KG1 (cell line): ENCODE measurements at regions not wholly inside any gene's neighbourhood (a gene's known extent, or its start where the extent isn't known, plus 50 kb on each side); places are given as distances from the start of the nearest gene placed in this dataset.

Experiments used
- DNase-seq: peaks from one replicate; lab custom pipeline; 2025; lab: John Stamatoyannopoulos, UW

DNA sequence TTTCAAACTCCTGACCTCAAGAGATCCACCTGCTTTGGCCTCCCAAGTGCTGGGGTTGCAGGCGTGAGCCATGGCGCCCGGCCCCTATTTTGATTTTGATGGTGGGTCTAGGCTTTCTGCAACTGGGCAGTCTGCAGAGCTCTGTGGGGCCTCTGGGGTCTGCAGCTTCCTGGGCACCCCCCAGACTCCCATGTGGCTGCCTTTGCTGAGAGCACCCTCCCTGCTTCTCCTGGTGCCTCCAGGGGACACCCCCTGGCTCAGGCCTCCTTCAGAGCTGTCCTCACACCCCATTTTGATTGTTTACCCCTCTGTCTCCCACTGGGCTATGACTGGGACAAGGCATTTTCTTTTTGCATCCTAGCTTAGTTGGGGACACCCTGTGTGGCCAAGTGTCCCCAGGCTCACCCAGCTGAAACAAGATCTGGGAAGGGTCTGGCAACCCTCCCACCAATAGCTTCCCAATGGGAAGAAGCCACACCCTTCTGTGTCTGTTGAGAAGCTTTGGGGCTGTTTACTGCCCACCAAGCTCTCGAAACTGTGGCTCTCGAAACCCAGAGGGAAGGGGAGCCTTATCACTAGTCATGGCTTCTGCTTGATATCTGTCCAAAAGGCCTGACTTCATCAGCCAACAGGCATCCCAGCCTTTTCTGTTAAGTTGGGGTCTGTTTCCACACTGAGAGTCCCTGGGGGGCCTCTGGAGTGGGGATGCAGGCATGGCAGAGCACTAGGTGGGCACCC, 204.4 kb upstream of the IER5L start:
- no peak for DNase-seq

DNA sequence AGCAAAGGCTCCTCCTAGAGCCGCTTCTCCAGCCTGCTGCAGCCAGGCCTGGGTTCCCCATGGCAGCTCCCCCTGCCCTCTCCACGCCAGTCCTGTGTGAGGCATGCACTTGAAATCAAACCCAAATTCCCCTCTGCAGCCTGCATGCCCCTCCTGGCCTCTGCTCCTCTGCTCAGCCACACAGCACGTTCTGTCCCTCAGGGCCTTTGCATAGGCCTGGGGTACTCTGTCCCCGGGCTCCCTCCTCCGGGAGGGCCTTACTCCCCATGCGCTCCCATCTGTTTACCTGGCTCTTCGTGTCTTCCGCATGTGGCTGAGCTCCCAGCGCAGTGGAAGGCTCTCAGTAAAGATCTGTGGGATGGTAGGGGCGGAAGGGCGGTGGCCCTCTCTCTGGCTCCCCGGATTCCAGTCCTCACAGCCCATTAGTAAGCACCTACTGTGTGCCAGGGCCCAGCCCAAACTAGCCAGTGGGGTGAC, 203.5 kb upstream of the IER5L start:
- DNase-seq = no peak

DNA sequence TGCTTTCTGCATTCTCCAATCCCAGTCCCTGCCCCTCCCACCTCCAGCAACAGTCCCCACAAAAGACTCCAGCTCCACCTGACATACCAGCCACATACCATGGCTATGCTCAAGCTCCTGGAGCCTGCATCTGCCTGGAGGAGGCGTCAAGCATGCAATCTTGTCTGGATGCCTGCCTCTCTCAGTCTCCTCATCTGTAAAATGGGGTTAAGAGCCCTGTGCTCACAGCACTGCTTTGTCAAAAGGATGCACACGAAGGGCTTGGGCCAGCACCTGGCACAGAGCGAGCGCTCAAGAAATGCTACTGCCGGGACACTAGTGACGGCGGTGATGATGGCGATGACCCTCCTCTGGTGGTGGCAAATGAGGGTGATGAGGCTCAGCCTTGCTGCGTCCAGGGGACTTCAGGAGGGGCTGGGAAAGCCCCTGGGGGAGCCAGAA, 202.9 kb upstream of the IER5L start:
- DNase-seq = no peak

DNA sequence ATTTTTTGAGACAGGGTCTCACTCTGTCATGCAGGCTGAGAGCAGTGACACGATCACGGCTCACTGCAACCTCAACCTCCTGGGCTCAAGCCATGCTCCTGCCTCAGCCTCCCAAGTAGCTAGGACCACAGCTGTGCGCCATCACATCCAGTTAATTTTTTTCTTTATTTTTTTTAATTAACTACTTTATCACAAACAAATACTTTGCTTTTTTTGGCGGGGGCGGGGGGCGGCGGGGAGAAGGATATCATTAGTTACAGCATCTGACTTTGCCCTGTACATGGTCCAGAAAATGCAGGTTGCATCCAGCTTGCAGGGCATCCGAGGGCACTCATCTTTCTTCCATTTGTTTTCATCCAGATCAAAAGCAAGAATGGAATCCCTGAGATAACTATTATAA, 201.8 kb upstream of the IER5L start:
- no peak for DNase-seq

DNA sequence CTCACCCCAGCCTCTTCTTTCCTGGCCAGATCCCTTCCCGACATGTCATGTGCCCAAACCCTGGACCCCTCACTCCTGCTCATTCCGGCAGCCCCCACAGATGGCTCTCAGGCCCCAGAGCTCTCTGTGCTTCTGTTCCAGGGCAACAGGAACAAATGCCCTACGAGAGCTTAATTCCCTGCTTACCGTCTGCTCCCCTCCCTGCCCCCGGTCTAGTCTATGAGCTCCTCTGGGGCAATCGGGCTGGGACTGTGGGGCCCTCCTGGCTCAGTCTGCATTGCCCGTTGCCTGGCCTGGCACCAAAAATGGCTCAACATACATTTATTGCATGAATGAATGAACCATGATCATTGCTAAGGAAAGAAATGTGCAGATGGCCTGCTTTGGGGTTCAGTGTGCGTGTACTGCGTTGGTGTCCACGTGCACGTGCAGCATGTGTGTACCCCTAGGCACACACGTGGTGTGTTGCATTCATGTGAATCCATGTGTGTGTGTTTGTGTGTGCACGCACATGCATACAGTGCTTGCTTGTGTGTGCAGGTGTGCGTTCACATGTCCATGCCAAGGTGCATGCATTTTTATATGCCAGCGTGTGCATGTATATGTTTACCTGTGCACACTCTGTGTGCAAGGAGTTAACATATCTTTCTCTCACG, 201.2 kb upstream of the IER5L start:
- DNase-seq = no peak

DNA sequence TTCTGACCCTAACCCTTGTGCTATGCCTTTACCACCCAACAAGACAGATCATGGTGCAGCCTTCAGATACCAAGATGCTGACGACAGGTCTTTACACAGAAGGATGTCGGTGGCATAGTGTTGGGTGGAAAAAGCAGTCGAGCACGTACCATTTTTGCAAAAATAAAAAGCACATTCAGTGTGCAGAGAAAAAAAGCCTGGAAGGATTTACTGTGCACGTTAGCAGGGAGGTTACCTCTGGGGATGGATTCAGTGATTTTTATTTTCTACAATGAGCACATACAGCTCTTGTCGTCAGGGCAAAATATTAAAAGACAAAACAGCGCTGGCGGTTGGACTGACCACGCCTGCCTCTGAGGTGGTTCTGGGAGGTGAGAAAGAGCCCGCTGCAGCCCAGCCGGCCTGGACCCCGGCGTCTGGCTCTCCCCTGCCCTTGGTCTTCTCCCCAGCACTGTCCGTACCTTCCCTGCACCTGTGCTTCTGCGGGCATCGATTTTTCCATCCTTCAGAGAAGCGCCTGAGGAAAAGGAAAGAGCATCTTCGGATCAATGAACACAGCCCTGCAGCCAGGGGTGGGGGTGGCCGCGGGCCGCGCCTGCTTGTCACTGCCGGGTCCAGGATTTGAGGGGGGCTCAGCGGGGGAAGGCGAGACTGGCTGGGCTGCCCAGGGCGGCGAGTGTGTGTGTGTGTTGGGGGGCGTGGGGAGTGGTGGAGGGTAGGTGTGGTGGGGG, 200.0 kb upstream of the IER5L start:
- no peak for DNase-seq

DNA sequence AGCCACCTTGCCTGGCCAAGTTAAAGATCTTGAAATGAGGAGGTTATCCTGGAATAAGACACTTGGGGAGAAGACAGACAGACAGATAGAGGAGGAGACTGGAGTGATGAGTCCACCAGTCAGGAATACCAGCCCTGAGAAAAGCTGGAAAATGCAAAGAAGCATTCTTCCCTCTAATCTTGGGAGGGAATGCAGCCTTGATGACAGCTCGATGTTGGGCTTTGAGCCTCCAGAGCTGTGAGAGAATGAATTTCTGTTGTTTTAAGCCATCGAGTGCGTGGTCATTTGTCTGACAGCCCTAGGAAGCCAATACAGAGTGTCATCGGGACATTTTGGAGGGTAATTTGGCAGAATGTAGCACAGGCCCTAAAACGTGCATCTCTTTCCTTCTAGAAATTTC, 199.1 kb upstream of the IER5L start:
- no peak for DNase-seq

DNA sequence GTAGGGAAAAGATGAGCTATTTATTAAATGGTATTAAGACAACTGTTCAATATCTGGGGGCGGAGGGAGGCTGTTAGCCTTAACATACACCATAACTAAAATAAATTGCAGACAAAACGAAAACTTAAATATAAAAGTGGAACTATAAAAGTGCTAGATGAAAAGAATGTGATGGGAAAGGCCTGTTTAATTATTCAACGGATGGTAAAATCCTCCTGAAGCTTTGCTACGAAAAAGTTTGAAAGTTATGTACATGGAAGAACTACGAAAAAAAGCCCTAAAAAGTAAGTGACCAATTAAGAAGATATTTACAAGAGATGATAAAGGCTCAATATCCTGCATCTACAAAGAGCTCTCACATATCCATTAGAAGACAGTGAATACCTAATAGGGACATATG, 197.8 kb upstream of the IER5L start:
- DNase-seq = no peak

DNA sequence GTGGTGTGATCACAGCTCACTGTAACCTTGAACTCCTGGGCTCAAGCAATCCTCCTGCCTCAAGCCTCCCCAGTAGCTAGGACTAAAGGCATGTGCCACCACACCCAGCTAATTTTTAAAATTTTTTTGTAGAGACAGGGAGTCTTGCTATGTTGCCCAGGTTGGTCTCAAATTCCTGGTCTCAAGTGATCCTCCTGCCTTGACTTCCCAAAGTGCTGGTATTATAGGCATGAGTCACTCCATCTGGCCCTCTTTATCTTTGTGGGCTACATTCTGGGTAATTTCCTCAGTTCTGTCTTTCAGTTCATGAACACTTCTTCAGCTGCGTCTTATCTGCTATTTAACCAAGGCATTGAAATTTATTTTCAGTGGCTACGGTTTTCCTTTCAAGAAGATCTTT, 196.6 kb upstream of the IER5L start:
- no peak for DNase-seq

DNA sequence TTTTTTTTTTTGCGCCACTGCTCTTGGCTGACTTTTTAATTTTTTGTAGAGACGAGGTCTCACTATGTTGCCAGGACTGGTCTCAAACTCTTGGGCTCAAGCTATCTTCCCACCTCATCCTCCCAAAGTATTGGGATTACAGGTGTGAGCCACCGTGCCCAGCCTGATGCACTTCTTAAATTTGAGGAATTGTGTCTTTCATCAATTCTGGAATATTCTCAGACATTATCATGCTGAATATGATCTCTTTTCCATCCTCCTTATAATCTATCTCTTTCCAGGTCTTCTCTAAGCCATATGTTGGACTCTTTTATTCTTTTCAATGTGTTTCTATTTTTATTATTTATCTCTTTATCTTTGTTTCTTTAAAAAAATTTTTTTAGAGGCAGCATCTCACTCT, 196.2 kb upstream of the IER5L start:
- no peak for DNase-seq

DNA sequence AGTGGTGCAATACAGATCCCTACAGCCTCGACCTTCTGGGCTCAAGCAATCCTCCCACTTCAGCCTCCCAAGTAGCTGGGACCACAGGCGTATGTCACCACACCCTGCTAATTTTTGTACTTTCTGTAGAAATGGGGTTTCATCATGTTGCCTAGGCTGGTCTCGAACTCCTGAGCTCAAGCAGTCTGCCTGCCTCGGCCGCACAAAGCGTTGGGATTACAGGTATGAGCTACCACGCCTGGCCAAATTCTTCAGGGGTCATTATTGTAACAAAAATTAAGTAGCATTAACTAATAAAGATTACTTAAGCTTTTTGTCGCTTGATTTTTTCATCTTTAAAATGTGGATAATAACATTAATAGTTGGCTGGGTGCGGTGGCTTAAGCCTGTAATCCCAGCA, 195.3 kb upstream of the IER5L start:
- no peak for DNase-seq

DNA sequence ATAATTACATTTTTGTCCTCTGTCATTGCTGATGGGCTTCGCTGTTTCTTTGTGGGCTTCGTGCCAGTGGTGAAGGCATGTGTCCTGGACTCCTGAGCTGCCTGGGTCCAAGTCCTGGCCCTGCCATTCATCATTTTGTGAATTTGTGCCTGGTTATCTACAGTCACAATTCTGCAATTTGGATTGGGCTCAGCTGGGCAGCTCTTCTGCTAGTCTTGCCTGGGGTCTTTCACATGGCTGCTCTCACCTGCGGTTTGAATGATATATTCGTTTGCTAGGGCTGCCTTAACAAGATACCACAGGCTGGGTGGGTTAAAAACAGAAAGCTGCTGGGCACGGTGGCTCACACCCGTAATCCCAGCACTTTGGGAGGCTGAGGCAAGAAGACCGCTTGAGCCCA, 192.7 kb upstream of the IER5L start:
- no peak for DNase-seq

DNA sequence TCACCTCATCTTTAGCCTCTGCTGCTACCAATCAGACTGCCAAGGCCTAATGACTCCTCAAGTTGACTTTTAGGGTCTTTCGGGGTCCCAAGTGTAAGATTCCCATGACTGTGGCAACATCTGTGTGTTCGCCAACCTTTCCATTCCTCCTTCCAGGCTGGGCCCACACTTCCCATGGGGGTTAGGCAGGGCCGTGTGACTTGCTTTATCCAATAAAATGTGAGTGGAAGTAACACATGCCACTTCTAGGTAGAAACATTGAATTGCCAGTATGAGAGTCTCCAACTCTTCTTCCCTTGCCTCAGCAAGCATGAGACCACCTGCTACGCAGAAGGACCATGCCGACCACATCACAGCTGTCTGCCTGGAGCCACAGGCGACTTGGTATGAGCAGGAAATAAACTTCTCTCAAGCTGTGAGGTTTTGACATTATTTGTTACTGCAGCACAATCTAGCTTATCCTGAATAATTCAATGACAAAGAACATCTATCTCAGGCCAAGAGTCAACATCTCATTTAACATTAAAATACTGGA, 190.4 kb upstream of the IER5L start:
- DNase-seq = no peak

DNA sequence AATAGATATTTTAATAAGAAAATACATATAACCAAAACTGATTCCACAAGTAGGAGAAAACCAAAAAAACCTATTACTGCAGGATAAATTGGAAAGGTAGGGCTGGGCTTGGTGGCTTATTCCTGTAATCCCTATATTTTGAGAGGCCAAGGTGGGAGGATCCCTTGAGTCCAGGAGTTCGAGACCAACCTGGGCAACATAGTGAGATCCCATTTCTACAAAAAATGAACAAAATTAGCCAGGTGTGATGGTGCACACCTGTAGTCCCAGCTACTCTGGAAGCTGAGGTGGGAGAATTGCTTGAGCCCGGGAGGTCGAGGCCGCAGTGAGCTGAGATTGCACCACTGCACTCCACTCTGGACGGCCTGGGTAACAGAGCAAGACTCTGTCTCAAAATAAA, 189.2 kb upstream of the IER5L start:
- DNase-seq = no peak

DNA sequence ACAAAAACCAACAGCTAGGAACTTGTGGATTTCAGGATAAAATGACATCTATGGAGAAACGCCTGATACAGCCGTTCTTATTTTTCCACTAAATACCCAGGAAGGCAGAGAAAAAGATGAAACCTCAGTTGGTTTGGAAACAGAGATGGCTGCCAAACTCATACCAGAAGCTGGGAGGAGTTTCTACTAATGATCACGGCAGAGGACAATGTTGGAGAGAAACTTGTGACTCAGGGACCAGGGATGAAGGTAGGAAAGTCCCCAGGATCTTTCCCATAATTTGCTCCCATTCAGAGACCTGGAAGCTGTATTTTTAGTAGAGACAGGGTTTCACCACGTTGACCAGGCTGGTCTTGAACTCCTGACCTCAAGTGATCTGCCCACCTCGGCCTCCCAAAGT, 187.1 kb upstream of the IER5L start:
- no peak for DNase-seq

DNA sequence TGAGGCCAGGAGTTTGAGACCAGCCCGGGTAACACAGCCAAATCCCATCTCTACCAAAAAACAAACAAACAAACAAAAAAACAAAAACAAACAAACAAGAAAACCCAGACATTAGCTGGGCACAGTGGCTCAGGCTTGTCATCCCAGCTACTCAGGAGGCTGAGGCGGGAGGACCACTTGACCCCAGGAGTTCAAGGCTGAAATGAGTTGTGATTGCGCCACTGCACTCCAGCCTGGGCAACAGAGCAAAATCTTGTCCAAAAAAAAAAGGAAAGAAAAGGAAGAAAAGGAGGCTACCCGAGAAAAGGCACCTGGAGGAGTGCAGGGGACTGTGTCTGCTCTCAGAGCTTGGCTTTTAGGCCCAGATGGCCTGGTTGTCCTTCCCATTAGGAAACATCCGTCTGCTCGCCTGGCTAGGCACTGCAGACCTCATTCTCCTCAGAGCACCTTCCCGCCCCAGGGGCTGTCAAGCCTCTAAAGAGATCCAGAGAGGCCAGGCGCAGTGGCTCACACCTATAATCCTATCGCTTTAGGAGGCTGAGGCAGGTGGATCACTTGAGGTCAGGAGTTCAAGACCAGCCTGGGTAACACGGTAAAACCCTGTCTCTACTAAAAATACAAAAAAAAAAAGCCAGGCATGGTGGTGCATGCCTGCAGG, 185.3 kb upstream of the IER5L start:
- no peak for DNase-seq

DNA sequence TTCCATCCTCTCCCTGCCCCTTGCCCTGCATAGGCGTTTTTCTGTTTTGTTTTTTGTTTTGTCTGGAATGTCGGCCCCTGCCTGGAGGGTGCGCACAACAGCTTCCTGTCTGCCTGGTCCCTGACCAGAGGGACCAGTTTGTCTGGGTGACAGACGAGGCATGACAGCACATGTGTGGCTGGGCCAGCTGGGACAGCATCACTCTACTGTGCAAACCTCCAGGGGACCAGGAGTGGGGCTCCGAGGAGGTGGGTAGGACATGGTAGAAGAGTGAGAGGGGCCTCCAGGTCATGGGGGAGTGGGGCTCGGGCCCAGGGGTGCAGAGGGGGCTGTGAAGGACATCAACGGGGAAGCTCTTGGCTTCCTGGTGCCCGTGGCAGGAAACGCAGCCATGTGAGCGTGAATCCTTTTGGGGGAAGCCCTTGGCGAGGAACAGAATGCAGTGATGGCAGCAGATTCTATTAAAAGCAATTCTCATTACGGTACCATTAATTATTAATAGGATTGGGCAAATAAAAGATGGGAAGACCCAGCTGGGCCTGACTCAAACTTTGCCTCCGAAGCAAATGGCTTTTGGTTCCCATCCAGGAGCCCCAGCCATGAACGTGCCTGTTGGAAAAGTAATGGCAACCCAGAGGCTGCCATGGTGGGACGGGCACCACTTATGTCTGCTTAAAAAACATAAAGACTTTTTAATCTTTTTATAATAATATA, 184.4 kb upstream of the IER5L start:
- DNase-seq = no peak

DNA sequence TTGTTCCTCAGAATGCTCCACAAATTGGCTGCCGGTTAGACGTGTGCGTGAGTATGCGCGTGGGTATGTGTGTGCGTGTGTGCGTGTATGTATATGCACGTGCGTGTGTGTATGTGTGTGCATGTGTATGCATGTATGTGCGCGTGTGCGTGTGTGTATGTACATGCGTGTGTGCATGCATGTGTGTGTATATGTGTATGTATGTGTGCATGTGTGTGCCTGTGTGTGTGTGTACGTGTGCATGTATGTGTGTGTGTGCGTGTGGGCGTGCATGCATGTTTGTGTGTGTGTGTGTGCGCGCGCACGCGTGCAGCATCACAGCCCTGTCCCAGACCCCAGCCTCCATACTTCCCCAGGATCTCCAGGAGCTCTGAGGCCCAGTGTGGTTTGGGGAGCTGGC, 183.1 kb upstream of the IER5L start:
- no peak for DNase-seq

DNA sequence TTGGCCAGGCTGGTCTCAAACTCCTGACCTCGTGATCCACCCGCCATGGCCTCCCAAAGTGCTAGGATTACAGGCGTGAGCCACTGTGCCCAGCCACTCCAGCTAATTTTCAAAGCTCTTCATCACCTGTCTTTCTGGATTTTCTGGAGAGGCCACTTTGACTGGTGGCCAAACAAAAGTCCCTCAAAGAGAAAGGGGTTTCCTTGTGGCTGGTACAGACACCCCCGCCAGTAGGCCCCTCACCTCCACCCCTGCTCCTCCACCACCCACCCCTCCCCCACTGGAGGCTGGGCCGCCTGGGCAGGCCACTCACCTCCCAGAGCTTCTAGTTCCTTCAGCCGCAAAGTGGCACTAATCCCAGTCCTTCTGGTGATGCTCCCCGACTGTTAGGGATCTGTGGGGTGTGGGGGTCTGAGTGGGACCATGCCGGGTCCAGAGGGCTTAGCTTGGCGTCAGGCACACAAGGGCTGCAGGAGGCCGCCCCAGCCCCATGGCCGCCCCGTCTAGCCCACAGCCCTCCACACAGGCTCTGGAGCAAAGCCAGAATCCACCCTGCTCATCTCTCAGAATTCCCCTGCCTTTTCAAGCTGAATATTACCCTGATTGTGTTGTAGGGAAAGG, 182.0 kb upstream of the IER5L start:
- no peak for DNase-seq

DNA sequence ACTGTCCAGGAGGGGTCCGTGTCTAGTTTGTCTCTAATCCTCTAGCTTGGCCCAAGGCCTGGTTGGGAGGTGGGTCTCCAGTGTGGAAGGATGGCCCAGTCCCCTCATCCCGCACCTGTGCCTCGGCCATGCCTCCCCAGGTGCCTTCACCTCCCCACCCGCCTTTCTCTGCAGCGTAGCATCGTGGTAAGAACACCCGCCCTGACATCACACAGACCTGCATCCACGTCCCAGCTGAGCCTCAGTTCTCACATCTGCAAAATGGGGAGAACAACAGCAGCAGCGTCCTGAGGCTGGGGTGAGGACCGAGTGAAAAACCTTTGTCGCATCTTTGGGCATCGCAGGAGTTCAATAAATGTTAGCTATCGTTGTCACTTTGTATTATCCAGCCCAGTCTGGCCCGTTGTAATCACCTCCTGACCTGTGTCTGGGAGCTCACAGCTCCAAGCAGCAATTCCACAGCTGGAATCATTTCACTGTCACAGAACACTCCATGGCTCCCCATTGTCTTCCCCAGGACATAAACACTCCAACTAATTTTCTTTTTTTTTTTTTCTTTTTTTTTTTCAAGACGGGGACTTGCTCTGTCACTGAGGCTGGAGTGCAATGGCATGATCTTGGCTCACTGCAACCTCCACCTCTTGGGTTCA, 181.2 kb upstream of the IER5L start:
- DNase-seq = no peak
